Lower lobe of right lung (tissue), 2 donors: ENCODE measurements at regions not wholly inside any gene's neighbourhood (a gene's known extent, or its start where the extent isn't known, plus 50 kb on each side); places are given as distances from the start of the nearest gene placed in this dataset.

Source experiments
- ATAC-seq, 2 donors: fragments of 200-7000 bp; cut with Tn5 transposase; one replicate each; pipeline ENCODE4 v1.9.1; 2020 to 2022; ENCODE audit warnings: mild to moderate bottlenecking in 2 of 2, moderate library complexity in 2 of 2
- DNase-seq: peaks from one replicate; pipeline ENCODE4 v3.0.0-alpha.2; 2020
- H3K27ac ChIP-seq: fragments of 200-600 bp; one replicate; pipeline ENCODE4 v1.8.0; 2022
- H3K27me3 ChIP-seq: fragments of 200-600 bp; one replicate; pipeline ENCODE4 v1.8.0; 2022; ENCODE audit warnings: low read depth
- H3K36me3 ChIP-seq: fragments of 200-600 bp; one replicate; pipeline ENCODE4 v1.8.0; 2022; ENCODE audit warnings: mild to moderate bottlenecking
- H3K4me1 ChIP-seq: fragments of 200-600 bp; one replicate; pipeline ENCODE4 v1.8.0; 2022
- H3K4me3 ChIP-seq: fragments of 200-600 bp; one replicate; pipeline ENCODE4 v1.8.0; 2022; ENCODE audit warnings: mild to moderate bottlenecking
- H3K9me3 ChIP-seq: fragments of 200-600 bp; one replicate; pipeline ENCODE4 v1.8.0; 2022
- CTCF ChIP-seq: fragments of 200-600 bp; IDR thresholded peaks from one replicate; pipeline ENCODE4 v1.8.0; 2022; ENCODE audit warnings: antibody characterized with exemption, mild to moderate bottlenecking
- intact Hi-C: fragments of 100-400 bp; cut with DNase I; formaldehyde crosslinking; loops from one replicate; pipeline ENCODE4 v1.11.0; 2022
- donor health status: DM: no; HTN: yes; CAD: no; lungs with severe emphysema.

DNA sequence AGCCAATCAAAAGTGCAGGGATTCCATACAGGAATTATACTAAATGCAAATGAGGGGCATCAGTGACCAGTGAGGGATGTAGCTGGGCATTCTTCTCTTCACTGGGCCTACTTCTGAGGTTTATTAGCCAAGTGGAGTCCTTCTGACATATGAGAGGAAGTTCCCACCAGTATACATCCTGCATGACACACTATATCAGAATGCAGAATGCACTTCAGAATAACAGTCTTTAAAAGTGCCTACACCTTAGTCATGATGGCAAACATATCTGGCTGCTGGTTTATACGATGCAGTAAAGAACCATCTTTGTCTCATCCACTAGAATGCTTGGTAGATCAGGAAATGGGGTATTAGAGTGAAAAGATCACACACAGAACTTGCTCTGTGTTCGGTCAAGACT lies 180.3 kb upstream of the PPARGC1A start:
- Histone ChIP-seq H3K27me3 (no peaks in the 10 kb centered on the region), H3K9me3 (no peaks in the 10 kb centered on the region), H3K4me1 (no peaks in the 10 kb centered on the region), H3K4me3 (no peak overlapping the region), H3K27ac (no peak overlapping the region), H3K36me3 (no peaks in the 10 kb centered on the region)
- ATAC-seq (no peak), DNase-seq (no peak)
- intact Hi-C loops: no loop called here
- TF ChIP-seq CTCF: no peak

DNA sequence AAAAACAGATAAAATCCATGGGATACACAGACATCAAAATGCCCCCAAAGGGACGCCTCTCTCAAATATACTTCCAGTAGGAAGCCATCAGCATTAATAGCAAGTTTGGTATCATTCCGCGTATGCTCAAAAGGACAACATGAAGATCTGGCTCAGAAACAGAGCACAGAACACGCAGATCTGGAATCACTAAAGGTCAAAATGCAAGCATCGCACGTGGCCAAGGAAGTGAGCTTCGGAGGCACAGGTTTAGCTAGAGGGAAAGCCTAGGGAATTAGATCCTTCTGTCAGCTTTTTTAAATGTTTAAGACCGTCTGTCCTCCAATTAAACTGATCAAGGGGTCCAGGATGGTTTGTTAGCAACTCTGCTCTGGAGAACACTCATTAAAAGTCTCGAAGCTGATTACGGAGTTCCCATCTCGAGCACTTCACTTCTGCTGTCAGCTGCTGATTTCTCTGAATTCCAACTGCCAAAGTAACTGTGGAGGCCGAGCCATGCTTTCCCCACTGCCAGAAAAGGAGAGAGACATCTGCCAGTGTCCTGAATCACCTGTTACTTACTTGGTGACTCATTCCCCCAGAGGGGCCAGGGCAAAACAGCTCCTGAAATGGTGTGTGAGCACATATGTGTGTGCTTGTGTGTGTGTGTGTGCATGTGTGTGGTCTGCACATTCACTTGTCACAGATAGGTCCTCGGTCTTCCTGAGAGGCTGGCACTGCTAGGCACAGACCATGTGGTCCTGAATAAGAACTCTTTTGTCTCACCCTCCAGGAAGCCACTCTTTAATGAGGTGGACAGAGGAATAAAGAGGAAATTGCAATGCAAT lies 177.7 kb upstream of the PPARGC1A start:
- no peak overlapping the region for H3K4me3 ChIP-seq
- H3K27ac ChIP-seq: no peak overlapping the region
- no peaks in the 10 kb centered on the region for H3K27me3 ChIP-seq
- no peaks in the 10 kb centered on the region for H3K36me3 ChIP-seq
- TF ChIP-seq CTCF: no peak
- ATAC-seq (no peak), DNase-seq (no peak)
- no peaks in the 10 kb centered on the region for H3K9me3 ChIP-seq
- intact Hi-C loops: no loop called here
- H3K4me1 ChIP-seq: no peaks in the 10 kb centered on the region

DNA sequence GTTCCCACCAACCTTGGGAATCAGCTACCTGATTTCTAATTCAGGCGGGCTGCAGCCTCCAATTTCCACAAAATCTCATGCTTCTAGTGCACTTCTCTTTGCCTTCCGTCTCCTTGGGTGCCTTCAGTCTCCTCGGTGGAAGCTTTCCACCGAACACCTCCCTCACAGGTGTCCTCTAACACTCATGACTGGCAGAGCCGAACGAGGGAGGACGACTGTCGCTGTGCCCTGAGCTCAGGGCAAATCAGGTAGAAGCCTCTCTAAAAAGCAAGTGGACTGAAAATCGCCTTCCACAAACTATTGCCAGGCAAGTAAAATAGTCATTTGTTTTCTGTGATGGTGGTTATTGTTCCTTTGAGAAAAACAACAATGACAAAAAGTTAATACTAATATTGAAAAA lies 176.1 kb upstream of the PPARGC1A start:
- DNase-seq (no peak), ATAC-seq (no peak)
- Histone ChIP-seq H3K27me3 (no peaks in the 10 kb centered on the region), H3K4me1 (no peaks in the 10 kb centered on the region), H3K4me3 (no peak overlapping the region), H3K9me3 (no peaks in the 10 kb centered on the region), H3K27ac (no peak overlapping the region), H3K36me3 (no peaks in the 10 kb centered on the region)
- no peak for TF ChIP-seq CTCF
- intact Hi-C loops: no loop called here

GRCh38 chr4:24063731-24064130 lies 173.9 kb upstream of the PPARGC1A start:
- Histone ChIP-seq H3K27ac (no peak overlapping the region), H3K4me3 (no peak overlapping the region), H3K27me3 (no peaks in the 10 kb centered on the region), H3K4me1 (no peaks in the 10 kb centered on the region), H3K9me3 (no peaks in the 10 kb centered on the region), H3K36me3 (no peaks in the 10 kb centered on the region)
- TF ChIP-seq CTCF: no peak
- intact Hi-C loops: no loop called here
- ATAC-seq (no peak), DNase-seq (no peak)

GRCh38 chr4:24060932-24061331 lies 171.1 kb upstream of the PPARGC1A start:
- no peak overlapping the region for H3K4me3 ChIP-seq
- H3K4me1 ChIP-seq: no peaks in the 10 kb centered on the region
- TF ChIP-seq CTCF: no peak
- H3K36me3 ChIP-seq: no peaks in the 10 kb centered on the region
- H3K27me3 ChIP-seq: no peaks in the 10 kb centered on the region
- no peak for ATAC-seq
- H3K9me3 ChIP-seq: no peaks in the 10 kb centered on the region
- DNase-seq: no peak
- no peak overlapping the region for H3K27ac ChIP-seq
- intact Hi-C loops: no loop called here
